Endothelial cell of umbilical vein (primary cell): ENCODE measurements at regions not wholly inside any gene's neighbourhood (a gene's known extent, or its start where the extent isn't known, plus 50 kb on each side); places are given as distances from the start of the nearest gene placed in this dataset.

Experiments used
- CTCF ChIP-seq, 2 donors: IDR thresholded peaks; 1 replicate in 1 of 2; 2 replicates in 1 of 2; pipeline ENCODE4 v1.5.1; 2011; ENCODE audit warnings: low read length in 2 of 2, mild to moderate bottlenecking in 2 of 2, moderate library complexity in 2 of 2, control low read depth in 1 of 2, inconsistent platforms in 1 of 2, low read depth in 1 of 2; ENCODE audit not compliant: insufficient read depth in 1 of 2; ENCODE audit errors: extremely low read depth in 1 of 2
- EZH2 ChIP-seq: IDR thresholded peaks from 2 replicates; pipeline ENCODE4 v1.6.1; 2012; ENCODE audit warnings: borderline replicate concordance, low read depth, mild to moderate bottlenecking, moderate library complexity, low read length, inconsistent platforms; ENCODE audit not compliant: severe bottlenecking
- FOS ChIP-seq: IDR thresholded peaks from 2 replicates; pipeline ENCODE4 v1.6.1; 2011; ENCODE audit warnings: mild to moderate bottlenecking, low read length, moderate library complexity, borderline replicate concordance; ENCODE audit not compliant: insufficient read depth
- JUN ChIP-seq: IDR thresholded peaks from 2 replicates; pipeline ENCODE4 v1.6.1; 2011; ENCODE audit warnings: borderline replicate concordance, low read depth; ENCODE audit not compliant: insufficient read length, insufficient read depth
- MYC ChIP-seq: IDR thresholded peaks from one replicate; pipeline ENCODE4 v1.6.1; 2011; ENCODE audit warnings: mild to moderate bottlenecking, low read depth, low read length
- POLR2A ChIP-seq: IDR thresholded peaks from 2 replicates; pipeline ENCODE4 v1.6.1; 2012; ENCODE audit warnings: low read depth, mild to moderate bottlenecking, control low read depth, low read length
- POLR2AphosphoS5 ChIP-seq: IDR thresholded peaks from 2 replicates; pipeline ENCODE4 v1.6.1; 2012; ENCODE audit warnings: low read depth, mild to moderate bottlenecking, control low read depth, low read length, moderate library complexity; ENCODE audit not compliant: insufficient read depth
- TF ChIP-seq, protein P1 (sequence below): IDR thresholded peaks from 2 replicates; pipeline ENCODE4 v1.6.1; 2011; ENCODE audit not compliant: insufficient read depth, insufficient read length

DNA sequence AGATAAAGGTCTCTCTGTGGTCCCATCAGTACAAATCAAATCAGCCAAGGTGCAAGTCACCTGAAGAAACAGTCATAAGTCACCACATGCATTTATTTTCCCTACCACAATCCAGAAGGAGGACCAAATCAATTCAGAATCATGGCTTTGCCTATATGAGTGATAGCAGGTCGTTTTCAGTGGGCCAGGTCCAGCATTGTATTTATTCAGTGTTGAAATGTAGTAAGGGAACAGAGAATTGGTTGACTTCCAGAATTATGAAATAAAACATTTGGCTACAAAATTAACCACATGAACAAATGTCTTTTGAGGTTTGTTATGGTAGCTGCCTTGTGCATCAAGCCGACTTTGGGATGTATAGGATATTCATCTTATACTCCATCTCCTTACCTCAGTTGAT is 88.4 kb downstream of the POLR1F start:
- TF ChIP-seq CTCF (IDR thresholded peaks at IDR 0.05; ENCODE audit: extremely low read depth in 1 of 2, insufficient read depth in 1 of 2, low read depth in 1 of 2, low read length in 2 of 2): no peak
- TF ChIP-seq EZH2: no peak
- no peak for TF ChIP-seq POLR2A
- TF ChIP-seq, protein P1, sequence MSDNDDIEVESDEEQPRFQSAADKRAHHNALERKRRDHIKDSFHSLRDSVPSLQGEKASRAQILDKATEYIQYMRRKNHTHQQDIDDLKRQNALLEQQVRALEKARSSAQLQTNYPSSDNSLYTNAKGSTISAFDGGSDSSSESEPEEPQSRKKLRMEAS: no peak
- no peak for TF ChIP-seq POLR2AphosphoS5
- TF ChIP-seq JUN: no peak
- TF ChIP-seq MYC: no peak
- no peak for TF ChIP-seq FOS
